WTC11 (cell line): ENCODE measurements at regions not wholly inside any gene's neighbourhood (a gene's known extent, or its start where the extent isn't known, plus 50 kb on each side); places are given as distances from the start of the nearest gene placed in this dataset.

Source experiments
- ATAC-seq: fragments of 200-7000 bp; cut with Tn5 transposase; 2 replicates; pipeline ENCODE4 v1.10.0; 2021; ENCODE audit warnings: mild to moderate bottlenecking, moderate library complexity
- CTCF ChIA-PET: fragments of 300-600 bp; sonication (Branson Sonifier 250); formaldehyde crosslinking; loops from one replicate; lab custom pipeline; 2021; ENCODE audit warnings: antibody characterized with exemption; lab: Charles Lee
- POLR2A ChIA-PET: fragments of 350-600 bp; sonication (Branson Sonifier 250); formaldehyde crosslinking; loops from one replicate; lab custom pipeline; 2021; ENCODE audit warnings: antibody characterized with exemption; lab: Charles Lee
- DNase-seq: peaks from one replicate; pipeline ENCODE4 v3.0.0; 2021; ENCODE audit warnings: low spot score
- H3K27ac Mint-ChIP-seq: 2 replicates; pipeline ENCODE4 v1.8.0; 2021; ENCODE audit warnings: mixed read lengths
- H3K27me3 Mint-ChIP-seq: 2 replicates; pipeline ENCODE4 v1.8.0; 2021; ENCODE audit warnings: low read depth, mild to moderate bottlenecking, moderate library complexity, mixed read lengths
- H3K36me3 Mint-ChIP-seq: 2 replicates; pipeline ENCODE4 v1.8.0; 2021; ENCODE audit warnings: mixed read lengths
- H3K4me1 Mint-ChIP-seq: 2 replicates; pipeline ENCODE4 v1.8.0; 2022; ENCODE audit warnings: mixed read lengths
- H3K4me3 Mint-ChIP-seq: 2 replicates; pipeline ENCODE4 v1.8.0; 2021; ENCODE audit warnings: mild to moderate bottlenecking, moderate library complexity, mixed read lengths
- H3K9me3 Mint-ChIP-seq: 2 replicates; pipeline ENCODE4 v1.8.0; 2021; ENCODE audit warnings: mixed read lengths
- ATF1 ChIP-seq: sonication (generic); formaldehyde crosslinking; IDR thresholded peaks from 2 replicates; pipeline ENCODE4 v1.8.1; 2023; ENCODE audit warnings: mild to moderate bottlenecking, moderate library complexity, missing genetic modification reagents
- ATF6 ChIP-seq: sonication (generic); formaldehyde crosslinking; IDR thresholded peaks from 2 replicates; pipeline ENCODE4 v1.8.1; 2023; ENCODE audit warnings: mild to moderate bottlenecking, missing genetic modification reagents
- EMX1 ChIP-seq: fragments of 250-450 bp; sonication (Bioruptor Pico); IDR thresholded peaks from 2 replicates; pipeline ENCODE4 v1.8.0; 2021; ENCODE audit warnings: mild to moderate bottlenecking
- FOXK1 ChIP-seq: sonication (generic); formaldehyde crosslinking; IDR thresholded peaks from 2 replicates; pipeline ENCODE4 v1.8.0; 2022; ENCODE audit warnings: mild to moderate bottlenecking, moderate library complexity, missing genetic modification reagents
- GABPB1 ChIP-seq: sonication (generic); formaldehyde crosslinking; IDR thresholded peaks from 2 replicates; pipeline ENCODE4 v1.8.1; 2023; ENCODE audit warnings: mild to moderate bottlenecking, missing genetic modification reagents
- GRHL2 ChIP-seq: fragments of 250-450 bp; sonication (Bioruptor Pico); IDR thresholded peaks from 2 replicates; pipeline ENCODE4 v1.8.0; 2022; ENCODE audit warnings: mild to moderate bottlenecking, moderate library complexity; ENCODE audit not compliant: insufficient replicate concordance, severe bottlenecking
- HMGA2 ChIP-seq: fragments of 250-450 bp; sonication (Bioruptor Pico); IDR thresholded peaks from 2 replicates; pipeline ENCODE4 v1.4.0; 2021; ENCODE audit warnings: mild to moderate bottlenecking, moderate library complexity
- IRF1 ChIP-seq: sonication (generic); formaldehyde crosslinking; IDR thresholded peaks from 2 replicates; pipeline ENCODE4 v1.8.0; 2023; ENCODE audit warnings: missing genetic modification reagents
- NFATC4 ChIP-seq: fragments of 250-450 bp; sonication (Bioruptor Pico); IDR thresholded peaks from 2 replicates; pipeline ENCODE4 v1.9.0; 2021; ENCODE audit warnings: mild to moderate bottlenecking
- TCF7 ChIP-seq: sonication (generic); formaldehyde crosslinking; IDR thresholded peaks from 2 replicates; pipeline ENCODE4 v1.8.0; 2022; ENCODE audit warnings: mild to moderate bottlenecking, low read depth, missing genetic modification reagents, moderate library complexity
- ZBTB43 ChIP-seq: sonication (generic); formaldehyde crosslinking; IDR thresholded peaks from 2 replicates; pipeline ENCODE4 v1.8.1; 2023; ENCODE audit warnings: mild to moderate bottlenecking, missing genetic modification reagents
- ZMAT4 ChIP-seq: fragments of 250-450 bp; sonication (Bioruptor Pico); IDR thresholded peaks from 2 replicates; pipeline ENCODE4 v1.9.0; 2021; ENCODE audit warnings: mild to moderate bottlenecking
- ZNF138 ChIP-seq: sonication (generic); formaldehyde crosslinking; conservative IDR thresholded peaks from 2 replicates; pipeline ENCODE4 v1.8.1; 2022; ENCODE audit warnings: mild to moderate bottlenecking, moderate library complexity, missing genetic modification reagents
- ZNF263 ChIP-seq: sonication (generic); formaldehyde crosslinking; IDR thresholded peaks from 2 replicates; pipeline ENCODE4 v1.8.1; 2022; ENCODE audit warnings: low read depth, mild to moderate bottlenecking, moderate library complexity, missing genetic modification reagents
- ZNF317 ChIP-seq: sonication (generic); formaldehyde crosslinking; IDR thresholded peaks from 2 replicates; pipeline ENCODE4 v1.8.1; 2023; ENCODE audit warnings: low read depth, mild to moderate bottlenecking, moderate library complexity, missing genetic modification reagents, borderline replicate concordance
- ZNF671 ChIP-seq: fragments of 250-450 bp; sonication (Bioruptor Pico); IDR thresholded peaks from 2 replicates; pipeline ENCODE4 v1.8.0; 2021; ENCODE audit warnings: mild to moderate bottlenecking
- TF ChIP-seq, protein P1 (sequence below): sonication (generic); formaldehyde crosslinking; IDR thresholded peaks from 2 replicates; pipeline ENCODE4 v1.8.1; 2022; ENCODE audit warnings: missing genetic modification reagents, borderline replicate concordance
- TF ChIP-seq, protein P2 (sequence below): sonication (generic); formaldehyde crosslinking; IDR thresholded peaks from 2 replicates; pipeline ENCODE4 v1.8.0; 2022; ENCODE audit warnings: mild to moderate bottlenecking, missing genetic modification reagents
- TF ChIP-seq, protein P3 (sequence below): sonication (generic); formaldehyde crosslinking; IDR thresholded peaks from 2 replicates; pipeline ENCODE4 v1.8.1; 2023; ENCODE audit warnings: mild to moderate bottlenecking, missing genetic modification reagents, moderate library complexity
- TF ChIP-seq, protein P4 (sequence below): fragments of 250-450 bp; sonication (Bioruptor Pico); IDR thresholded peaks from 2 replicates; pipeline ENCODE4 v2.1.2; 2022; ENCODE audit warnings: mild to moderate bottlenecking, moderate library complexity

- no peak for TF ChIP-seq HMGA2 (CRISPR knock-in tag)
- no peak for TF ChIP-seq EMX1 (CRISPR knock-in tag)
- no peak for TF ChIP-seq NFATC4 (CRISPR knock-in tag)
- TF ChIP-seq IRF1 (CRISPR knock-in tag) = no peak
- TF ChIP-seq GRHL2 (CRISPR knock-in tag) = no peak
- TF ChIP-seq, protein P1, sequence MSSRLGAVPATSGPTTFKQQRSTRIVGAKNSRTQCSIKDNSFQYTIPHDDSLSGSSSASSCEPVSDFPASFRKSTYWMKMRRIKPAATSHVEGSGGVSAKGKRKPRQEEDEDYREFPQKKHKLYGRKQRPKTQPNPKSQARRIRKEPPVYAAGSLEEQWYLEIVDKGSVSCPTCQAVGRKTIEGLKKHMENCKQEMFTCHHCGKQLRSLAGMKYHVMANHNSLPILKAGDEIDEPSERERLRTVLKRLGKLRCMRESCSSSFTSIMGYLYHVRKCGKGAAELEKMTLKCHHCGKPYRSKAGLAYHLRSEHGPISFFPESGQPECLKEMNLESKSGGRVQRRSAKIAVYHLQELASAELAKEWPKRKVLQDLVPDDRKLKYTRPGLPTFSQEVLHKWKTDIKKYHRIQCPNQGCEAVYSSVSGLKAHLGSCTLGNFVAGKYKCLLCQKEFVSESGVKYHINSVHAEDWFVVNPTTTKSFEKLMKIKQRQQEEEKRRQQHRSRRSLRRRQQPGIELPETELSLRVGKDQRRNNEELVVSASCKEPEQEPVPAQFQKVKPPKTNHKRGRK (CRISPR knock-in tag) = no peak
- no peak for TF ChIP-seq ZNF671 (CRISPR knock-in tag)
- no peak for TF ChIP-seq GABPB1 (CRISPR knock-in tag)
- no peak for TF ChIP-seq ZNF263 (CRISPR knock-in tag)
These were observed 106.2 kb downstream of the SMIM20 start (continued) for GRCh38 chr4:26020083-26020668.

DNA sequence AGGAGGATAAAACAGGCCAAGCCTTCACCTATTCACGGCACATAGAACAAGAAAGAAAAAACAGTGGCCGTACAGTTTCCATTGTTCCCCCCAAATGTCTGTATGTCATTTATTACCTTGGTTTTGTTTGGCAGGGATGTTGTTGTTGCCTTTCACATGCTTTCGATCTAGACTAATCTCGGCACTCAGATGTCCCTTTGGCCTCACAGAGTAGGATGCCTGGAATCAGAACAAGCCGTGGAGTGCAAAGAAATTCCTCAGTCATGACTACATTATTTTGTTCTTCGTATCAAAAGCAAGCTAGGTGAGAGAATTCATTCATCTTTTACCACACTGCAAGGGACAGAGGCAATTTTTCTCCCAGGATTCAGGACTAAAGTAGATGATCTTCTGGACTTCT, 106.9 kb downstream of the SMIM20 start:
- Mint-ChIP-seq H3K36me3 (peaks cover 4% of the 10 kb centered on the region; the same call in 1 of the 2 replicates), H3K27me3 (no peaks in the 10 kb centered on the region; the same call in 1 of the 2 replicates), H3K4me3 (no peak overlapping the region), H3K27ac (no peak overlapping the region), H3K4me1 (peaks cover 23% of the 10 kb centered on the region), H3K9me3 (peaks cover 15% of the 10 kb centered on the region)
- ChIA-PET POLR2A (interaction anchor here (0.7 kb wide), 1 partner anchor 308 kb away, joined by 5 read pairs; no protein-coding TSS in a partner anchor), CTCF (no interaction called here)
- ATAC-seq (no peak), DNase-seq (no peak)
- TF ChIP-seq ATF1 (CRISPR knock-in tag) (no peak), GABPB1 (CRISPR knock-in tag) (no peak)
- TF ChIP-seq, protein P2, sequence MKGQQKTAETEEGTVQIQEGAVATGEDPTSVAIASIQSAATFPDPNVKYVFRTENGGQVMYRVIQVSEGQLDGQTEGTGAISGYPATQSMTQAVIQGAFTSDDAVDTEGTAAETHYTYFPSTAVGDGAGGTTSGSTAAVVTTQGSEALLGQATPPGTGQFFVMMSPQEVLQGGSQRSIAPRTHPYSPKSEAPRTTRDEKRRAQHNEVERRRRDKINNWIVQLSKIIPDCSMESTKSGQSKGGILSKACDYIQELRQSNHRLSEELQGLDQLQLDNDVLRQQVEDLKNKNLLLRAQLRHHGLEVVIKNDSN (CRISPR knock-in tag) = no peak

- Mint-ChIP-seq H3K27me3 (no peaks in the 10 kb centered on the region; the same call in 1 of the 2 replicates), H3K36me3 (peaks cover 4% of the 10 kb centered on the region; the same call in 1 of the 2 replicates), H3K4me3 (no peak overlapping the region), H3K27ac (no peak overlapping the region), H3K9me3 (peaks cover 15% of the 10 kb centered on the region), H3K4me1 (peaks cover 25% of the 10 kb centered on the region)
- DNase-seq (no peak), ATAC-seq (no peak)
- POLR2A ChIA-PET = interaction anchor here (0.5 kb wide), 1 partner anchor 234 kb away, joined by 6 read pairs; no protein-coding TSS in a partner anchor
- CTCF ChIA-PET = interaction anchor here (0.9 to 1.8 kb wide), 4 partner anchors 28 to 179 kb away, joined by 3 to 5 read pairs (median 4); no protein-coding TSS in a partner anchor
- TF ChIP-seq ZMAT4 (no peak), ATF6 (CRISPR knock-in tag) (no peak), FOXK1 (CRISPR knock-in tag) (no peak), ZBTB43 (CRISPR knock-in tag) (no peak), ZNF317 (no peak), TCF7 (CRISPR knock-in tag) (no peak), IRF1 (CRISPR knock-in tag) (no peak), NFATC4 (CRISPR knock-in tag) (no peak), ZNF138 (CRISPR knock-in tag) (no peak)
- TF ChIP-seq, protein P3, sequence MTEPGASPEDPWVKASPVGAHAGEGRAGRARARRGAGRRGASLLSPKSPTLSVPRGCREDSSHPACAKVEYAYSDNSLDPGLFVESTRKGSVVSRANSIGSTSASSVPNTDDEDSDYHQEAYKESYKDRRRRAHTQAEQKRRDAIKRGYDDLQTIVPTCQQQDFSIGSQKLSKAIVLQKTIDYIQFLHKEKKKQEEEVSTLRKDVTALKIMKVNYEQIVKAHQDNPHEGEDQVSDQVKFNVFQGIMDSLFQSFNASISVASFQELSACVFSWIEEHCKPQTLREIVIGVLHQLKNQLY = no peak
- TF ChIP-seq, protein P4, sequence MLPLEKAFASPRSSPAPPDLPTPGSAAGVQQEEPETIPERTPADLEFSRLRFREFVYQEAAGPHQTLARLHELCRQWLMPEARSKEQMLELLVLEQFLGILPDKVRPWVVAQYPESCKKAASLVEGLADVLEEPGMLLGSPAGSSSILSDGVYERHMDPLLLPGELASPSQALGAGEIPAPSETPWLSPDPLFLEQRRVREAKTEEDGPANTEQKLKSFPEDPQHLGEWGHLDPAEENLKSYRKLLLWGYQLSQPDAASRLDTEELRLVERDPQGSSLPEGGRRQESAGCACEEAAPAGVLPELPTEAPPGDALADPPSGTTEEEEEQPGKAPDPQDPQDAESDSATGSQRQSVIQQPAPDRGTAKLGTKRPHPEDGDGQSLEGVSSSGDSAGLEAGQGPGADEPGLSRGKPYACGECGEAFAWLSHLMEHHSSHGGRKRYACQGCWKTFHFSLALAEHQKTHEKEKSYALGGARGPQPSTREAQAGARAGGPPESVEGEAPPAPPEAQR = no peak
These were observed 107.7 kb downstream of the SMIM20 start for GRCh38 chr4:26021417-26022345.
